Stimulated activated naive CD8-positive, alpha-beta T cell treated with anti-CD3 and anti-CD28 coated beads, Interleukin-15, amount 100 ng/mL, for 72 hours (primary cell): ENCODE measurements at regions not wholly inside any gene's neighbourhood (a gene's known extent, or its start where the extent isn't known, plus 50 kb on each side); places are given as distances from the start of the nearest gene placed in this dataset.
"Not testable (repeated sequence)": the region's sequence is repeated elsewhere in the genome, so short reads cannot be mapped to it uniquely, and the experiment has no call there.

Source experiments
- ATAC-seq: fragments of 150-1000 bp; cut with Tn5 transposase; 2 replicates; pipeline ENCODE4 v1.10.0; 2021; ENCODE audit warnings: mild to moderate bottlenecking, moderate library complexity
- DNase-seq, 2 donors: peaks; one replicate each; pipeline ENCODE4 v3.0.0; 2021 to 2022
- H3K27ac Mint-ChIP-seq, 2 donors: one replicate each; pipeline ENCODE4 v1.8.0; 2022; ENCODE audit warnings: mild to moderate bottlenecking in 2 of 2, mixed read lengths in 2 of 2, moderate library complexity in 2 of 2
- H3K27me3 Mint-ChIP-seq: one replicate; pipeline ENCODE4 v1.8.0; 2022; ENCODE audit warnings: mixed read lengths
- H3K4me1 Mint-ChIP-seq: one replicate; pipeline ENCODE4 v1.8.0; 2022; ENCODE audit warnings: mild to moderate bottlenecking, mixed read lengths
- H3K4me3 Mint-ChIP-seq, 2 donors: one replicate each; pipeline ENCODE4 v1.8.0; 2022; ENCODE audit warnings: mild to moderate bottlenecking in 2 of 2, mixed read lengths in 2 of 2, moderate library complexity in 1 of 2
- H3K9me3 Mint-ChIP-seq, 2 donors: one replicate each; pipeline ENCODE4 v1.8.0; 2022; ENCODE audit warnings: mixed read lengths in 2 of 2

- no peak overlapping the region for H3K27ac Mint-ChIP-seq
- H3K4me3 Mint-ChIP-seq: no peak overlapping the region
- H3K27me3 Mint-ChIP-seq: no peaks in the 10 kb centered on the region
- no peaks in the 10 kb centered on the region for H3K4me1 Mint-ChIP-seq
- H3K9me3 Mint-ChIP-seq: no peaks in the 10 kb centered on the region
- ATAC-seq (no peak), DNase-seq (no peak)
Observed at GRCh38 chr5:51664491-51665250, 281.4 kb downstream of the ISL1 start.

GRCh38 chr5:51665251-51665593 is 282.0 kb downstream of the ISL1 start:
- no peaks in the 10 kb centered on the region for H3K9me3 Mint-ChIP-seq
- no peak overlapping the region for H3K4me3 Mint-ChIP-seq
- H3K4me1 Mint-ChIP-seq: no peaks in the 10 kb centered on the region
- H3K27ac Mint-ChIP-seq: no peak overlapping the region
- no peaks in the 10 kb centered on the region for H3K27me3 Mint-ChIP-seq
- DNase-seq (no peak), ATAC-seq (no peak)

- no peaks in the 10 kb centered on the region for H3K4me1 Mint-ChIP-seq
- no peak overlapping the region for H3K27ac Mint-ChIP-seq
- H3K27me3 Mint-ChIP-seq: no peaks in the 10 kb centered on the region
- ATAC-seq: no peak
- no peak overlapping the region for H3K4me3 Mint-ChIP-seq
- H3K9me3 Mint-ChIP-seq: peaks cover 8 to 19% of the 10 kb centered on the region in 2 donors
- no peak for DNase-seq
Observed at GRCh38 chr5:51669095-51669494, 285.8 kb downstream of the ISL1 start.

- Mint-ChIP-seq H3K27me3 (no peaks in the 10 kb centered on the region), H3K4me3 (no peak overlapping the region), H3K9me3 (peaks cover 8 to 20% of the 10 kb centered on the region in 2 donors), H3K27ac (no peak overlapping the region), H3K4me1 (no peaks in the 10 kb centered on the region)
- DNase-seq (no peak), ATAC-seq (no peak)
Observed at GRCh38 chr5:51678330-51678729, 295.1 kb downstream of the ISL1 start.

- H3K4me3 Mint-ChIP-seq: no peak overlapping the region
- DNase-seq (no peak), ATAC-seq (no peak)
- no peaks in the 10 kb centered on the region for H3K4me1 Mint-ChIP-seq
- H3K27ac Mint-ChIP-seq: peak overlapping the region in 1 of 2 donors; percentile 16
- peaks cover 8 to 12% of the 10 kb centered on the region in 2 donors for H3K9me3 Mint-ChIP-seq
- no peaks in the 10 kb centered on the region for H3K27me3 Mint-ChIP-seq
Observed at GRCh38 chr5:51679286-51679685, 296.0 kb downstream of the ISL1 start.

GRCh38 chr5:51684794-51685355 is 301.6 kb downstream of the ISL1 start:
- H3K4me3 Mint-ChIP-seq: no peak overlapping the region
- H3K27ac Mint-ChIP-seq: no peak overlapping the region
- H3K4me1 Mint-ChIP-seq: no peaks in the 10 kb centered on the region
- ATAC-seq: no peak
- no peak for DNase-seq
- H3K9me3 Mint-ChIP-seq: peaks cover 5 to 12% of the 10 kb centered on the region in 2 donors
- H3K27me3 Mint-ChIP-seq: no peaks in the 10 kb centered on the region

GRCh38 chr5:51685419-51685818 is 302.2 kb downstream of the ISL1 start:
- Mint-ChIP-seq H3K4me1 (no peaks in the 10 kb centered on the region), H3K27me3 (no peaks in the 10 kb centered on the region), H3K27ac (no peak overlapping the region), H3K9me3 (peaks cover 5 to 13% of the 10 kb centered on the region in 2 donors), H3K4me3 (no peak overlapping the region)
- ATAC-seq (no peak), DNase-seq (no peak)

- Mint-ChIP-seq H3K4me3 (no peak overlapping the region), H3K9me3 (peaks cover 7 to 13% of the 10 kb centered on the region in 2 donors), H3K27ac (no peak overlapping the region), H3K4me1 (no peaks in the 10 kb centered on the region), H3K27me3 (no peaks in the 10 kb centered on the region)
- DNase-seq (no peak), ATAC-seq (no peak)
Observed at GRCh38 chr5:51686622-51687021, 303.4 kb downstream of the ISL1 start.

GRCh38 chr5:51691538-51692079 is 308.4 kb downstream of the ISL1 start:
- H3K27ac Mint-ChIP-seq: no peak overlapping the region
- H3K9me3 Mint-ChIP-seq: peaks cover 14 to 32% of the 10 kb centered on the region in 2 donors
- ATAC-seq (no peak), DNase-seq (no peak)
- no peak overlapping the region for H3K4me3 Mint-ChIP-seq
- no peaks in the 10 kb centered on the region for H3K4me1 Mint-ChIP-seq
- no peaks in the 10 kb centered on the region for H3K27me3 Mint-ChIP-seq

GRCh38 chr5:51694826-51695225 is 311.6 kb downstream of the ISL1 start:
- ATAC-seq (no peak), DNase-seq (no peak)
- H3K27me3 Mint-ChIP-seq: no peaks in the 10 kb centered on the region
- no peak overlapping the region for H3K4me3 Mint-ChIP-seq
- no peak overlapping the region for H3K27ac Mint-ChIP-seq
- no peaks in the 10 kb centered on the region for H3K4me1 Mint-ChIP-seq
- H3K9me3 Mint-ChIP-seq: peaks cover 21 to 38% of the 10 kb centered on the region in 2 donors

- ATAC-seq (no peak), DNase-seq (no peak)
- Mint-ChIP-seq H3K4me1 (no peaks in the 10 kb centered on the region), H3K27me3 (no peaks in the 10 kb centered on the region), H3K27ac (no peak overlapping the region), H3K9me3 (peaks cover 18 to 37% of the 10 kb centered on the region in 2 donors), H3K4me3 (no peak overlapping the region)
Observed at GRCh38 chr5:51696122-51696521, 312.9 kb downstream of the ISL1 start.

- H3K27me3 Mint-ChIP-seq, H3K4me3 Mint-ChIP-seq, ATAC-seq, H3K27ac Mint-ChIP-seq, H3K4me1 Mint-ChIP-seq, DNase-seq: not testable (repeated sequence)
- H3K9me3 Mint-ChIP-seq: peaks cover 12 to 22% of the 10 kb centered on the region in 2 donors
Observed at GRCh38 chr5:51702046-51702445, 318.8 kb downstream of the ISL1 start.

GRCh38 chr5:51712201-51712600 is 329.0 kb downstream of the ISL1 start:
- Mint-ChIP-seq H3K4me1 (no peaks in the 10 kb centered on the region), H3K4me3 (no peak overlapping the region), H3K27ac (no peak overlapping the region)

GRCh38 chr5:51715445-51715844 is 332.2 kb downstream of the ISL1 start:
- not testable (repeated sequence) for H3K4me1 Mint-ChIP-seq, ATAC-seq, DNase-seq, H3K4me3 Mint-ChIP-seq, H3K27ac Mint-ChIP-seq, H3K27me3 Mint-ChIP-seq
- H3K9me3 Mint-ChIP-seq: peaks cover 14 to 16% of the 10 kb centered on the region in 2 donors

More at GRCh38 chr5:51712201-51712600, 329.0 kb downstream of the ISL1 start:
- DNase-seq (no peak), ATAC-seq (no peak)
- Mint-ChIP-seq H3K9me3 (peaks cover 17 to 22% of the 10 kb centered on the region in 2 donors), H3K27me3 (no peaks in the 10 kb centered on the region)

GRCh38 chr5:51731421-51732029 is 348.3 kb downstream of the ISL1 start:
- no peaks in the 10 kb centered on the region for H3K27me3 Mint-ChIP-seq
- ATAC-seq (no peak), DNase-seq (no peak)
- H3K27ac Mint-ChIP-seq: no peak overlapping the region
- H3K4me3 Mint-ChIP-seq: no peak overlapping the region
- peaks cover 5 to 12% of the 10 kb centered on the region in 2 donors for H3K9me3 Mint-ChIP-seq
- H3K4me1 Mint-ChIP-seq: no peaks in the 10 kb centered on the region

- no peak for DNase-seq
- no peak for ATAC-seq
- Mint-ChIP-seq H3K4me1 (no peaks in the 10 kb centered on the region), H3K9me3 (peaks cover 5% of the 10 kb centered on the region in 2 donors), H3K4me3 (no peak overlapping the region), H3K27me3 (no peaks in the 10 kb centered on the region), H3K27ac (no peak overlapping the region)
Observed at GRCh38 chr5:51732304-51732703, 349.1 kb downstream of the ISL1 start.
